ENCODE measurements at regions not wholly inside any gene's neighbourhood (a gene's known extent, or its start where the extent isn't known, plus 50 kb on each side); places are given as distances from the start of the nearest gene placed in this dataset.

DNA sequence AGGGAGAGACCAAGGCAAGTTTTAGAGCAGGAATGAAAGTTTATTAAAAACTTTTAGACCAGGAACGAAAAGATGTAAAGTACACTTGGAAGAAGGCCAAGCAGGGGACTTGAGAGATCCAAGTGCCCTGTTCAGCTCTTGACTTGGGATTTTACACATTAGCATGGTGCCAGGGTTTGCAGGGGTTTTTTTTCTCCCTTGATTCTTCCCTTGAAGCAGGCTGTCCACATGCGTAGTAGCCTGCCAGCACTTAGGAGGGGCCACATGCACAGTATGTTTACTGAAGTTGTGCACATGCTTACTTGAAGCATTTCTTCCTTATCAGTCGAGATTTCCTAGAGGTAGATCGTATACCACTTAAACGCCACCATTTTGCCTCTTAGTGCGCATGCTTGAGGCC lies 277.5 kb upstream of the AGTR1 start (continued):
- TF ChIP-seq, protein P1, sequence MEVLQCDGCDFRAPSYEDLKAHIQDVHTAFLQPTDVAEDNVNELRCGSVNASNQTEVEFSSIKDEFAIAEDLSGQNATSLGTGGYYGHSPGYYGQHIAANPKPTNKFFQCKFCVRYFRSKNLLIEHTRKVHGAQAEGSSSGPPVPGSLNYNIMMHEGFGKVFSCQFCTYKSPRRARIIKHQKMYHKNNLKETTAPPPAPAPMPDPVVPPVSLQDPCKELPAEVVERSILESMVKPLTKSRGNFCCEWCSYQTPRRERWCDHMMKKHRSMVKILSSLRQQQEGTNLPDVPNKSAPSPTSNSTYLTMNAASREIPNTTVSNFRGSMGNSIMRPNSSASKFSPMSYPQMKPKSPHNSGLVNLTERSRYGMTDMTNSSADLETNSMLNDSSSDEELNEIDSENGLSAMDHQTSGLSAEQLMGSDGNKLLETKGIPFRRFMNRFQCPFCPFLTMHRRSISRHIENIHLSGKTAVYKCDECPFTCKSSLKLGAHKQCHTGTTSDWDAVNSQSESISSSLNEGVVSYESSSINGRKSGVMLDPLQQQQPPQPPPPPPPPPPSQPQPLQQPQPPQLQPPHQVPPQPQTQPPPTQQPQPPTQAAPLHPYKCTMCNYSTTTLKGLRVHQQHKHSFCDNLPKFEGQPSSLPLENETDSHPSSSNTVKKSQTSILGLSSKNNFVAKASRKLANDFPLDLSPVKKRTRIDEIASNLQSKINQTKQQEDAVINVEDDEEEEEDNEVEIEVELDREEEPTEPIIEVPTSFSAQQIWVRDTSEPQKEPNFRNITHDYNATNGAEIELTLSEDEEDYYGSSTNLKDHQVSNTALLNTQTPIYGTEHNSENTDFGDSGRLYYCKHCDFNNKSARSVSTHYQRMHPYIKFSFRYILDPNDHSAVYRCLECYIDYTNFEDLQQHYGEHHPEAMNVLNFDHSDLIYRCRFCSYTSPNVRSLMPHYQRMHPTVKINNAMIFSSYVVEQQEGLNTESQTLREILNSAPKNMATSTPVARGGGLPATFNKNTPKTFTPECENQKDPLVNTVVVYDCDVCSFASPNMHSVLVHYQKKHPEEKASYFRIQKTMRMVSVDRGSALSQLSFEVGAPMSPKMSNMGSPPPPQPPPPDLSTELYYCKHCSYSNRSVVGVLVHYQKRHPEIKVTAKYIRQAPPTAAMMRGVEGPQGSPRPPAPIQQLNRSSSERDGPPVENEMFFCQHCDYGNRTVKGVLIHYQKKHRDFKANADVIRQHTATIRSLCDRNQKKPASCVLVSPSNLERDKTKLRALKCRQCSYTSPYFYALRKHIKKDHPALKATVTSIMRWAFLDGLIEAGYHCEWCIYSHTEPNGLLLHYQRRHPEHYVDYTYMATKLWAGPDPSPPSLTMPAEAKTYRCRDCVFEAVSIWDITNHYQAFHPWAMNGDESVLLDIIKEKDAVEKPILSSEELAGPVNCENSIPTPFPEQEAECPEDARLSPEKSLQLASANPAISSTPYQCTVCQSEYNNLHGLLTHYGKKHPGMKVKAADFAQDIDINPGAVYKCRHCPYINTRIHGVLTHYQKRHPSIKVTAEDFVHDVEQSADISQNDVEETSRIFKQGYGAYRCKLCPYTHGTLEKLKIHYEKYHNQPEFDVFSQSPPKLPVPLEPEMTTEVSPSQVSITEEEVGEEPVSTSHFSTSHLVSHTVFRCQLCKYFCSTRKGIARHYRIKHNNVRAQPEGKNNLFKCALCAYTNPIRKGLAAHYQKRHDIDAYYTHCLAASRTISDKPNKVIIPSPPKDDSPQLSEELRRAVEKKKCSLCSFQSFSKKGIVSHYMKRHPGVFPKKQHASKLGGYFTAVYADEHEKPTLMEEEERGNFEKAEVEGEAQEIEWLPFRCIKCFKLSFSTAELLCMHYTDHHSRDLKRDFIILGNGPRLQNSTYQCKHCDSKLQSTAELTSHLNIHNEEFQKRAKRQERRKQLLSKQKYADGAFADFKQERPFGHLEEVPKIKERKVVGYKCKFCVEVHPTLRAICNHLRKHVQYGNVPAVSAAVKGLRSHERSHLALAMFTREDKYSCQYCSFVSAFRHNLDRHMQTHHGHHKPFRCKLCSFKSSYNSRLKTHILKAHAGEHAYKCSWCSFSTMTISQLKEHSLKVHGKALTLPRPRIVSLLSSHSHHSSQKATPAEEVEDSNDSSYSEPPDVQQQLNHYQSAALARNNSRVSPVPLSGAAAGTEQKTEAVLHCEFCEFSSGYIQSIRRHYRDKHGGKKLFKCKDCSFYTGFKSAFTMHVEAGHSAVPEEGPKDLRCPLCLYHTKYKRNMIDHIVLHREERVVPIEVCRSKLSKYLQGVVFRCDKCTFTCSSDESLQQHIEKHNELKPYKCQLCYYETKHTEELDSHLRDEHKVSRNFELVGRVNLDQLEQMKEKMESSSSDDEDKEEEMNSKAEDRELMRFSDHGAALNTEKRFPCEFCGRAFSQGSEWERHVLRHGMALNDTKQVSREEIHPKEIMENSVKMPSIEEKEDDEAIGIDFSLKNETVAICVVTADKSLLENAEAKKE (CRISPR knock-in tag; IDR thresholded peaks at IDR 0.05), result no peak
- TF ChIP-seq POLR2AphosphoS5 (IDR thresholded peaks at IDR 0.05; ENCODE audit: low read depth), result no peak

DNA sequence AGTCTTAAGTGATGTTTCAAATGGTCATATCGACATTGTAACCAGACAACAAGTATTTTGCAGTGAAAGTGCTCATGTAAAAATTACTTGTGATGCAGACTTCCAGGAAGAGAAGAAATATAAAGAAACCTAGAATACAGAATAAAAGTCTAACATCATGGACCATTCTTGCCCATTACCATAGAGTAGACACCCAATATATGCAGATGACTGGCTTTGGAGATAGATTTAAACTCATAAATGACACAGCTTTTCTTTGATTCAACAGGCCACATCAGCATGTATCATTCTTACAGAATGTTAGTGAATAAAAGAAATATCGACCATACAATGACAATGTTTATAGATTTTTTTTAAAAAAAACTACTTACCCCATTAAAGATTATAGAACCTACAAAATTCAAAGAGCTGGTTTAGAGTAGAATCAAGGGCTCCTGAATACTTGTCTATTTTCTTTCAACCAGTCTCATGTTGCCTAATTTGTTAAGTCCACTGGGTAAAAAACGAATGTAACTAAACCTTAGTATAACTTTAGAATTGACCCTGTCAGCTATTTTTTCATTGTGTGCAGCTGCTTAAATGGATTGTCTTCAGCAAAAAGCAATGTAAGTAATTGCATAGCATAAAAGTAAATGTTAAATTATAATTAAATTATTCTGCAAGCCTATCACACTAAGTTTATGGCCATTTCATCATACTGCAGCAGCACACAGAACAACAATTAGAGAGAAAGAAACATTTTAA lies 268.7 kb upstream of the AGTR1 start:
- H3K4me3 Mint-ChIP-seq, result no peak overlapping the region
- TF ChIP-seq, protein P2, sequence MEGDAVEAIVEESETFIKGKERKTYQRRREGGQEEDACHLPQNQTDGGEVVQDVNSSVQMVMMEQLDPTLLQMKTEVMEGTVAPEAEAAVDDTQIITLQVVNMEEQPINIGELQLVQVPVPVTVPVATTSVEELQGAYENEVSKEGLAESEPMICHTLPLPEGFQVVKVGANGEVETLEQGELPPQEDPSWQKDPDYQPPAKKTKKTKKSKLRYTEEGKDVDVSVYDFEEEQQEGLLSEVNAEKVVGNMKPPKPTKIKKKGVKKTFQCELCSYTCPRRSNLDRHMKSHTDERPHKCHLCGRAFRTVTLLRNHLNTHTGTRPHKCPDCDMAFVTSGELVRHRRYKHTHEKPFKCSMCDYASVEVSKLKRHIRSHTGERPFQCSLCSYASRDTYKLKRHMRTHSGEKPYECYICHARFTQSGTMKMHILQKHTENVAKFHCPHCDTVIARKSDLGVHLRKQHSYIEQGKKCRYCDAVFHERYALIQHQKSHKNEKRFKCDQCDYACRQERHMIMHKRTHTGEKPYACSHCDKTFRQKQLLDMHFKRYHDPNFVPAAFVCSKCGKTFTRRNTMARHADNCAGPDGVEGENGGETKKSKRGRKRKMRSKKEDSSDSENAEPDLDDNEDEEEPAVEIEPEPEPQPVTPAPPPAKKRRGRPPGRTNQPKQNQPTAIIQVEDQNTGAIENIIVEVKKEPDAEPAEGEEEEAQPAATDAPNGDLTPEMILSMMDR (conservative IDR thresholded peaks at IDR 0.05; ENCODE audit: low read depth in 2 of 2), result no peak
- TF ChIP-seq EZH2phosphoT487 (IDR thresholded peaks at IDR 0.05; ENCODE audit: unreplicated experiment), result no peak
- TF ChIP-seq, protein P3, sequence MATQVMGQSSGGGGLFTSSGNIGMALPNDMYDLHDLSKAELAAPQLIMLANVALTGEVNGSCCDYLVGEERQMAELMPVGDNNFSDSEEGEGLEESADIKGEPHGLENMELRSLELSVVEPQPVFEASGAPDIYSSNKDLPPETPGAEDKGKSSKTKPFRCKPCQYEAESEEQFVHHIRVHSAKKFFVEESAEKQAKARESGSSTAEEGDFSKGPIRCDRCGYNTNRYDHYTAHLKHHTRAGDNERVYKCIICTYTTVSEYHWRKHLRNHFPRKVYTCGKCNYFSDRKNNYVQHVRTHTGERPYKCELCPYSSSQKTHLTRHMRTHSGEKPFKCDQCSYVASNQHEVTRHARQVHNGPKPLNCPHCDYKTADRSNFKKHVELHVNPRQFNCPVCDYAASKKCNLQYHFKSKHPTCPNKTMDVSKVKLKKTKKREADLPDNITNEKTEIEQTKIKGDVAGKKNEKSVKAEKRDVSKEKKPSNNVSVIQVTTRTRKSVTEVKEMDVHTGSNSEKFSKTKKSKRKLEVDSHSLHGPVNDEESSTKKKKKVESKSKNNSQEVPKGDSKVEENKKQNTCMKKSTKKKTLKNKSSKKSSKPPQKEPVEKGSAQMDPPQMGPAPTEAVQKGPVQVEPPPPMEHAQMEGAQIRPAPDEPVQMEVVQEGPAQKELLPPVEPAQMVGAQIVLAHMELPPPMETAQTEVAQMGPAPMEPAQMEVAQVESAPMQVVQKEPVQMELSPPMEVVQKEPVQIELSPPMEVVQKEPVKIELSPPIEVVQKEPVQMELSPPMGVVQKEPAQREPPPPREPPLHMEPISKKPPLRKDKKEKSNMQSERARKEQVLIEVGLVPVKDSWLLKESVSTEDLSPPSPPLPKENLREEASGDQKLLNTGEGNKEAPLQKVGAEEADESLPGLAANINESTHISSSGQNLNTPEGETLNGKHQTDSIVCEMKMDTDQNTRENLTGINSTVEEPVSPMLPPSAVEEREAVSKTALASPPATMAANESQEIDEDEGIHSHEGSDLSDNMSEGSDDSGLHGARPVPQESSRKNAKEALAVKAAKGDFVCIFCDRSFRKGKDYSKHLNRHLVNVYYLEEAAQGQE (IDR thresholded peaks at IDR 0.05; ENCODE audit: unreplicated experiment), result no peak
- TF ChIP-seq, protein P4, sequence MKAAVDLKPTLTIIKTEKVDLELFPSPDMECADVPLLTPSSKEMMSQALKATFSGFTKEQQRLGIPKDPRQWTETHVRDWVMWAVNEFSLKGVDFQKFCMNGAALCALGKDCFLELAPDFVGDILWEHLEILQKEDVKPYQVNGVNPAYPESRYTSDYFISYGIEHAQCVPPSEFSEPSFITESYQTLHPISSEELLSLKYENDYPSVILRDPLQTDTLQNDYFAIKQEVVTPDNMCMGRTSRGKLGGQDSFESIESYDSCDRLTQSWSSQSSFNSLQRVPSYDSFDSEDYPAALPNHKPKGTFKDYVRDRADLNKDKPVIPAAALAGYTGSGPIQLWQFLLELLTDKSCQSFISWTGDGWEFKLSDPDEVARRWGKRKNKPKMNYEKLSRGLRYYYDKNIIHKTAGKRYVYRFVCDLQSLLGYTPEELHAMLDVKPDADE (IDR thresholded peaks at IDR 0.05), result no peak
- TF ChIP-seq ZNF114 (CRISPR knock-in tag; IDR thresholded peaks at IDR 0.05), result no peak
- no peak for TF ChIP-seq STAT1 (IDR thresholded peaks at IDR 0.05; ENCODE audit: unreplicated experiment)
- TF ChIP-seq CREB1 (CRISPR knock-in tag; IDR thresholded peaks at IDR 0.05; ENCODE audit: low read depth), result no peak
- no peak for TF ChIP-seq NANOG (IDR thresholded peaks at IDR 0.05; ENCODE audit: borderline replicate concordance)

More for the DNA sequence above, 268.7 kb upstream of the AGTR1 start:
- Histone ChIP-seq H3K4me3 (no peak overlapping the region), H3K27me3 (ENCODE audit: insufficient read depth) (no peaks in the 10 kb centered on the region), H3K4me2 (no peak overlapping the region), H3K27ac (ENCODE audit: low read depth) (no peak overlapping the region), H3K9me2 (ENCODE audit: insufficient read depth) (no peaks in the 10 kb centered on the region), H4K20me1 (replicated peaks; ENCODE audit: insufficient read depth) (no peaks in the 10 kb centered on the region), H3K36me3 (ENCODE audit: insufficient read depth) (no peaks in the 10 kb centered on the region), H3F3A (replicated peaks; ENCODE audit: low read depth) (no peaks in the 10 kb centered on the region), H2AFZ (no peak overlapping the region), H3K4me1 (ENCODE audit: insufficient read depth) (no peaks in the 10 kb centered on the region), H3K79me2 (replicated peaks; ENCODE audit: insufficient read depth) (no peaks in the 10 kb centered on the region)
- Mint-ChIP-seq H3K4me1 (no peaks in the 10 kb centered on the region), H3K9me3 (no peaks in the 10 kb centered on the region), H3K36me3 (ENCODE audit: low read depth) (no peaks in the 10 kb centered on the region), H3K27ac (no peak overlapping the region), H3K27me3 (ENCODE audit: insufficient read depth, low read depth, poor library complexity) (no peaks in the 10 kb centered on the region)
- ATAC-seq (no peak), DNase-seq (ENCODE audit: low spot score) (no peak)

All from GM23338 (cell line).